Neural cell (in vitro differentiated cells): ENCODE measurements at regions not wholly inside any gene's neighbourhood (a gene's known extent, or its start where the extent isn't known, plus 50 kb on each side); places are given as distances from the start of the nearest gene placed in this dataset.

Source experiments
- H2AFZ ChIP-seq: fragments of 200-600, 300-800 bp; sonication (generic), shearing (Covaris generic); 2 replicates; pipeline ENCODE4 v1.6.0; 2014; ENCODE audit warnings: low read depth, mild to moderate bottlenecking, antibody characterized with exemption, low read length, moderate library complexity
- H3F3A ChIP-seq: fragments of 200-600 bp; shearing (Covaris generic); 2 replicates; pipeline ENCODE4 v1.6.1; 2016; ENCODE audit warnings: mild to moderate bottlenecking, moderate library complexity, mixed read lengths, antibody characterized with exemption, low read length; ENCODE audit not compliant: insufficient read depth, poor library complexity, severe bottlenecking
- H3K27ac ChIP-seq: fragments of 200-600, 300-800 bp; sonication (generic), shearing (Covaris generic); 2 replicates; pipeline ENCODE4 v1.5.1; 2014; ENCODE audit warnings: mild to moderate bottlenecking, low read length, moderate library complexity
- H3K27me3 ChIP-seq: fragments of 300-800, 200-600 bp; sonication (generic), shearing (Covaris generic); 2 replicates; pipeline ENCODE4 v1.6.0; 2014; ENCODE audit warnings: mild to moderate bottlenecking, low read depth, low read length, moderate library complexity; ENCODE audit not compliant: insufficient read depth
- H3K36me3 ChIP-seq: fragments of 300-800, 200-600 bp; sonication (generic), shearing (Covaris generic); 2 replicates; pipeline ENCODE4 v1.5.1; 2014; ENCODE audit warnings: mild to moderate bottlenecking, antibody characterized with exemption, low read length, moderate library complexity; ENCODE audit not compliant: insufficient read depth
- H3K4me2 ChIP-seq: fragments of 300-800, 200-600 bp; sonication (generic), shearing (Covaris generic); 2 replicates; pipeline ENCODE4 v1.6.0; 2014; ENCODE audit warnings: mild to moderate bottlenecking, low read length
- H3K4me3 ChIP-seq: fragments of 300-800, 200-600 bp; sonication (generic), shearing (Covaris generic); 2 replicates; pipeline ENCODE4 v1.5.1; 2014; ENCODE audit warnings: mild to moderate bottlenecking, low read length, moderate library complexity
- H3K79me2 ChIP-seq: fragments of 200-600 bp; shearing (Covaris generic); replicated peaks from 2 replicates; pipeline ENCODE4 v1.6.0; 2014; ENCODE audit warnings: mild to moderate bottlenecking, low read length, moderate library complexity; ENCODE audit not compliant: insufficient read depth
- H3K9ac ChIP-seq: fragments of 300-800, 200-600 bp; sonication (generic), shearing (Covaris generic); 2 replicates; pipeline ENCODE4 v1.6.1; 2016; ENCODE audit warnings: mild to moderate bottlenecking, low read length, mixed read lengths
- H3K9me2 ChIP-seq: fragments of 200-600 bp; shearing (Covaris generic); 2 replicates; pipeline ENCODE4 v1.6.1; 2016; ENCODE audit warnings: mild to moderate bottlenecking, low read length, mixed read lengths; ENCODE audit not compliant: insufficient read depth
- H3K9me3 ChIP-seq: fragments of 200-600, 300-800 bp; sonication (generic), shearing (Covaris generic); 2 replicates; pipeline ENCODE4 v1.6.1; 2016; ENCODE audit warnings: mild to moderate bottlenecking, mixed run types, low read length, moderate library complexity, mixed read lengths
- H4K20me1 ChIP-seq: fragments of 200-600 bp; shearing (Covaris generic); 2 replicates; pipeline ENCODE4 v1.6.1; 2016; ENCODE audit warnings: mild to moderate bottlenecking, mixed run types; ENCODE audit not compliant: insufficient read depth
- CTCF ChIP-seq: fragments of 450-650 bp; IDR thresholded peaks from 2 replicates; pipeline ENCODE4 v1.5.1; 2014; ENCODE audit warnings: antibody characterized with exemption, mild to moderate bottlenecking, moderate library complexity; ENCODE audit not compliant: poor library complexity, severe bottlenecking
- EP300 ChIP-seq: fragments of 450-650 bp; conservative IDR thresholded peaks from 2 replicates; pipeline ENCODE4 v1.6.1; 2014; ENCODE audit warnings: antibody characterized with exemption, mild to moderate bottlenecking, moderate library complexity; ENCODE audit not compliant: poor library complexity, severe bottlenecking
- EZH2 ChIP-seq: fragments of 200-600, 300-800 bp; shearing (Covaris generic), sonication (generic); IDR thresholded peaks from 2 replicates; pipeline ENCODE4 v1.6.1; 2014; ENCODE audit warnings: antibody characterized with exemption, low read length, borderline replicate concordance, mild to moderate bottlenecking; ENCODE audit not compliant: insufficient read depth, poor library complexity, severe bottlenecking
- MXI1 ChIP-seq: fragments of 450-650 bp; conservative IDR thresholded peaks from 2 replicates; pipeline ENCODE4 v1.6.1; 2014; ENCODE audit warnings: antibody characterized with exemption, mild to moderate bottlenecking; ENCODE audit not compliant: poor library complexity, severe bottlenecking
- POLR2AphosphoS5 ChIP-seq: IDR thresholded peaks from 2 replicates; pipeline ENCODE4 v1.6.1; 2012
- RAD21 ChIP-seq: fragments of 450-650 bp; conservative IDR thresholded peaks from 2 replicates; pipeline ENCODE4 v1.6.1; 2014; ENCODE audit warnings: antibody characterized with exemption, mild to moderate bottlenecking, moderate library complexity
- SMC3 ChIP-seq: fragments of 450-650 bp; conservative IDR thresholded peaks from 2 replicates; pipeline ENCODE4 v1.6.1; 2014; ENCODE audit warnings: antibody characterized with exemption, mild to moderate bottlenecking, moderate library complexity; ENCODE audit not compliant: poor library complexity
- TAF1 ChIP-seq: IDR thresholded peaks from 2 replicates; pipeline ENCODE4 v1.6.1; 2012; ENCODE audit warnings: low read depth
- TF ChIP-seq, protein P1 (sequence below): IDR thresholded peaks from 2 replicates; pipeline ENCODE4 v1.6.1; 2012; ENCODE audit warnings: borderline replicate concordance

GRCh38 chr22:46062971-46063631 is 86.1 kb upstream of the WNT7B start:
- no peak overlapping the region for H3K27ac ChIP-seq
- H3K36me3 ChIP-seq = no peaks in the 10 kb centered on the region
- H4K20me1 ChIP-seq = no peaks in the 10 kb centered on the region
- H2AFZ ChIP-seq = no peak overlapping the region
- no peak overlapping the region for H3K9ac ChIP-seq
- H3F3A ChIP-seq = no peaks in the 10 kb centered on the region
- no peak overlapping the region for H3K4me3 ChIP-seq
- no peak overlapping the region for H3K4me2 ChIP-seq
- peaks cover 100% of the 10 kb centered on the region for H3K27me3 ChIP-seq
- H3K9me2 ChIP-seq = no peaks in the 10 kb centered on the region
- TF ChIP-seq EZH2 (no peak), EP300 (no peak), TAF1 (no peak), RAD21 (no peak), CTCF (no peak), POLR2AphosphoS5 (no peak), MXI1 (no peak), SMC3 (no peak)
- TF ChIP-seq, protein P1, sequence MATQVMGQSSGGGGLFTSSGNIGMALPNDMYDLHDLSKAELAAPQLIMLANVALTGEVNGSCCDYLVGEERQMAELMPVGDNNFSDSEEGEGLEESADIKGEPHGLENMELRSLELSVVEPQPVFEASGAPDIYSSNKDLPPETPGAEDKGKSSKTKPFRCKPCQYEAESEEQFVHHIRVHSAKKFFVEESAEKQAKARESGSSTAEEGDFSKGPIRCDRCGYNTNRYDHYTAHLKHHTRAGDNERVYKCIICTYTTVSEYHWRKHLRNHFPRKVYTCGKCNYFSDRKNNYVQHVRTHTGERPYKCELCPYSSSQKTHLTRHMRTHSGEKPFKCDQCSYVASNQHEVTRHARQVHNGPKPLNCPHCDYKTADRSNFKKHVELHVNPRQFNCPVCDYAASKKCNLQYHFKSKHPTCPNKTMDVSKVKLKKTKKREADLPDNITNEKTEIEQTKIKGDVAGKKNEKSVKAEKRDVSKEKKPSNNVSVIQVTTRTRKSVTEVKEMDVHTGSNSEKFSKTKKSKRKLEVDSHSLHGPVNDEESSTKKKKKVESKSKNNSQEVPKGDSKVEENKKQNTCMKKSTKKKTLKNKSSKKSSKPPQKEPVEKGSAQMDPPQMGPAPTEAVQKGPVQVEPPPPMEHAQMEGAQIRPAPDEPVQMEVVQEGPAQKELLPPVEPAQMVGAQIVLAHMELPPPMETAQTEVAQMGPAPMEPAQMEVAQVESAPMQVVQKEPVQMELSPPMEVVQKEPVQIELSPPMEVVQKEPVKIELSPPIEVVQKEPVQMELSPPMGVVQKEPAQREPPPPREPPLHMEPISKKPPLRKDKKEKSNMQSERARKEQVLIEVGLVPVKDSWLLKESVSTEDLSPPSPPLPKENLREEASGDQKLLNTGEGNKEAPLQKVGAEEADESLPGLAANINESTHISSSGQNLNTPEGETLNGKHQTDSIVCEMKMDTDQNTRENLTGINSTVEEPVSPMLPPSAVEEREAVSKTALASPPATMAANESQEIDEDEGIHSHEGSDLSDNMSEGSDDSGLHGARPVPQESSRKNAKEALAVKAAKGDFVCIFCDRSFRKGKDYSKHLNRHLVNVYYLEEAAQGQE = no peak
- no peaks in the 10 kb centered on the region for H3K9me3 ChIP-seq
- H3K79me2 ChIP-seq = no peaks in the 10 kb centered on the region

GRCh38 chr22:46063846-46064227 is 86.5 kb upstream of the PPARA start:
- Histone ChIP-seq H3K36me3 (no peaks in the 10 kb centered on the region), H3K9ac (no peak overlapping the region), H4K20me1 (no peaks in the 10 kb centered on the region), H3K27ac (no peak overlapping the region), H3K27me3 (peaks cover 100% of the 10 kb centered on the region), H3K4me2 (no peak overlapping the region), H3K79me2 (no peaks in the 10 kb centered on the region), H3K9me2 (no peaks in the 10 kb centered on the region), H3F3A (no peaks in the 10 kb centered on the region), H2AFZ (no peak overlapping the region), H3K9me3 (no peaks in the 10 kb centered on the region), H3K4me3 (no peak overlapping the region)
- TF ChIP-seq EZH2 = no peak
- no peak for TF ChIP-seq MXI1
- TF ChIP-seq RAD21 = no peak
